RWPE2 (cell line): ENCODE measurements at regions not wholly inside any gene's neighbourhood (a gene's known extent, or its start where the extent isn't known, plus 50 kb on each side); places are given as distances from the start of the nearest gene placed in this dataset.

ENCODE experiments used
- ATAC-seq: fragments of 200-7000 bp; cut with Tn5 transposase; 3 replicates; pipeline ENCODE4 v1.9.1; 2021; ENCODE audit warnings: low read depth
- DNase-seq: peaks from one replicate; pipeline ENCODE4 v3.0.0-alpha.2; 2020; ENCODE audit warnings: low spot score
- H3K27ac ChIP-seq: fragments of 450-650 bp; 2 replicates; pipeline ENCODE4 v1.5.1; 2017; ENCODE audit warnings: mild to moderate bottlenecking; ENCODE audit not compliant: poor library complexity, severe bottlenecking
- H3K27me3 ChIP-seq: fragments of 250-450 bp; sonication (Bioruptor Pico); 2 replicates; pipeline ENCODE4 v1.5.1; 2021; ENCODE audit warnings: mild to moderate bottlenecking, moderate library complexity; ENCODE audit not compliant: insufficient read depth, poor library complexity, severe bottlenecking
- H3K36me3 ChIP-seq: fragments of 250-450 bp; sonication (Bioruptor Pico); 2 replicates; pipeline ENCODE4 v1.5.1; 2020; ENCODE audit warnings: low read depth, mild to moderate bottlenecking, moderate library complexity
- H3K4me1 ChIP-seq: fragments of 250-450 bp; sonication (Bioruptor Pico); 2 replicates; pipeline ENCODE4 v1.5.1; 2021; ENCODE audit warnings: mild to moderate bottlenecking, moderate library complexity; ENCODE audit not compliant: insufficient read depth, poor library complexity, severe bottlenecking
- H3K4me3 ChIP-seq: fragments of 250-450 bp; sonication (Bioruptor Pico); 2 replicates; pipeline ENCODE4 v1.5.1; 2021; ENCODE audit warnings: mild to moderate bottlenecking, moderate library complexity; ENCODE audit not compliant: severe bottlenecking
- H3K9me3 ChIP-seq: fragments of 250-450 bp; sonication (Bioruptor Pico); 2 replicates; pipeline ENCODE4 v1.5.1; 2021; ENCODE audit warnings: mild to moderate bottlenecking, moderate library complexity; ENCODE audit not compliant: severe bottlenecking
- TF ChIP-seq, protein P1 (sequence below): fragments of 450-650 bp; IDR thresholded peaks from one replicate; pipeline ENCODE4 v1.5.1; 2017; ENCODE audit warnings: mild to moderate bottlenecking, moderate library complexity; ENCODE audit not compliant: poor library complexity, severe bottlenecking

DNA sequence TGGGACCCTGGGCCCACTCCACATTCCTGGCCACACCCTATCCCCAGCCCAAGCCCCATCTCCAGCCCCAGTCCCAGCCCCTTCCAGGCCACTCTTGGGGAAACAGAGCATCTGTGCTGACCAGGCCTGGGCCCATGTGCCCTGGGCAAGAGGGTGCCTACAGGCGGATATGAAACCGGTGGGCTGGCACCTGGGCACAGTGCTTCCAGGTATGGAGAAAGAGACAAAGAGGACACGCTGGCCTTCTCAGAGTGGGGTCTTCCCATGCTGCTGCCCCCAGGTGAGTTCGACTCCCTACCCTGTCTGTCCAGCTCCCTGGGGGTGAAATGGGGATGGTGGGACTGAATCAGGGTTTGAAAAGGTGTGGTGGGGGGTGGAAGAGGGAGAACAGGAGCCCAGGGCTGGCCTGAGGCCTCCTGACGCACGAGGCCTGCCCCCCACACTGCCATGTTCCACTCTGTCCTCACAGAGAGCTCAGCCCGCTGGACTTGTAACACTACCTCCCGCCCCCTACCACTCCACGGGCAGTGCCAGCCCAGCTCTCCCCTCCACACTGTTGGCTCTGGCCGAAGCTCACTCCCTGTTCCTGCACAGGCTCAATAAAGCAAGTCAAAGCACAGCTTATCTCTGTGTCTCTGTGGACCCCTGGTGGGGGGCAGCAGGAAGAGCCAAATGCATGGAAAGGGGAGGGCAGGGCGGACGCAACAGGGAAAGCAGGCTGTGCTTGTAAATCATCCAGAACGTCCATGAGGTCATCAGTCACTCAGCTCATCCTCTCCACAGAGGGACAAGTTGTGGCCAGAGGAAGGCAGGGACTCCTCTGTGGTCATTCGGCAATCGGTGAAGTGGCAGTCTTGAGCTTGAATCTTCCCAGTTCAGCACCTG is 71.1 kb upstream of the TMEM97 start:
- H3K4me3 ChIP-seq, result no peak overlapping the region
- TF ChIP-seq, protein P1, sequence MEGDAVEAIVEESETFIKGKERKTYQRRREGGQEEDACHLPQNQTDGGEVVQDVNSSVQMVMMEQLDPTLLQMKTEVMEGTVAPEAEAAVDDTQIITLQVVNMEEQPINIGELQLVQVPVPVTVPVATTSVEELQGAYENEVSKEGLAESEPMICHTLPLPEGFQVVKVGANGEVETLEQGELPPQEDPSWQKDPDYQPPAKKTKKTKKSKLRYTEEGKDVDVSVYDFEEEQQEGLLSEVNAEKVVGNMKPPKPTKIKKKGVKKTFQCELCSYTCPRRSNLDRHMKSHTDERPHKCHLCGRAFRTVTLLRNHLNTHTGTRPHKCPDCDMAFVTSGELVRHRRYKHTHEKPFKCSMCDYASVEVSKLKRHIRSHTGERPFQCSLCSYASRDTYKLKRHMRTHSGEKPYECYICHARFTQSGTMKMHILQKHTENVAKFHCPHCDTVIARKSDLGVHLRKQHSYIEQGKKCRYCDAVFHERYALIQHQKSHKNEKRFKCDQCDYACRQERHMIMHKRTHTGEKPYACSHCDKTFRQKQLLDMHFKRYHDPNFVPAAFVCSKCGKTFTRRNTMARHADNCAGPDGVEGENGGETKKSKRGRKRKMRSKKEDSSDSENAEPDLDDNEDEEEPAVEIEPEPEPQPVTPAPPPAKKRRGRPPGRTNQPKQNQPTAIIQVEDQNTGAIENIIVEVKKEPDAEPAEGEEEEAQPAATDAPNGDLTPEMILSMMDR, result no peak
- H3K27ac ChIP-seq, result no peak overlapping the region
- no peaks in the 10 kb centered on the region for H3K27me3 ChIP-seq
- no peak for ATAC-seq
- DNase-seq, result no peak
- H3K4me1 ChIP-seq, result no peaks in the 10 kb centered on the region
- H3K36me3 ChIP-seq, result no peaks in the 10 kb centered on the region
- no peaks in the 10 kb centered on the region for H3K9me3 ChIP-seq

GRCh38 chr17:28249706-28250105 is 69.3 kb upstream of the TMEM97 start:
- Histone ChIP-seq H3K9me3 (no peaks in the 10 kb centered on the region), H3K27ac (no peak overlapping the region), H3K36me3 (no peaks in the 10 kb centered on the region)

GRCh38 chr17:28252436-28252835 is 66.6 kb upstream of the TMEM97 start:
- TF ChIP-seq, protein P1, result no peak
- no peaks in the 10 kb centered on the region for H3K4me1 ChIP-seq
- no peak overlapping the region for H3K27ac ChIP-seq
- no peak overlapping the region for H3K4me3 ChIP-seq
- H3K36me3 ChIP-seq, result no peaks in the 10 kb centered on the region
- ATAC-seq, result peak; percentile 54
- no peaks in the 10 kb centered on the region for H3K27me3 ChIP-seq
- H3K9me3 ChIP-seq, result no peaks in the 10 kb centered on the region
- no peak for DNase-seq

More at GRCh38 chr17:28249706-28250105, 69.3 kb upstream of the TMEM97 start:
- Histone ChIP-seq H3K4me3 (no peak overlapping the region), H3K4me1 (no peaks in the 10 kb centered on the region), H3K27me3 (no peaks in the 10 kb centered on the region)
- no peak for DNase-seq
- ATAC-seq, result no peak
- TF ChIP-seq, protein P1, result no peak

- no peak for ATAC-seq
Observed at GRCh38 chr17:28253663-28254062, 65.3 kb upstream of the TMEM97 start.

More at GRCh38 chr17:28253663-28254062, 65.3 kb upstream of the TMEM97 start:
- H3K9me3 ChIP-seq, result no peaks in the 10 kb centered on the region
- H3K4me3 ChIP-seq, result no peak overlapping the region
- H3K27ac ChIP-seq, result no peak overlapping the region
- no peak for DNase-seq
- no peaks in the 10 kb centered on the region for H3K36me3 ChIP-seq
- H3K4me1 ChIP-seq, result no peaks in the 10 kb centered on the region
- TF ChIP-seq, protein P1, result no peak
- H3K27me3 ChIP-seq, result no peaks in the 10 kb centered on the region
